SK-N-MC (cell line): ENCODE measurements at regions not wholly inside any gene's neighbourhood (a gene's known extent, or its start where the extent isn't known, plus 50 kb on each side); places are given as distances from the start of the nearest gene placed in this dataset.

Experiments used
- EZH2 ChIP-seq: fragments of 200-600 bp; sonication (generic); IDR thresholded peaks from one replicate; pipeline ENCODE4 v1.6.1; 2017; ENCODE audit warnings: antibody characterized with exemption
- FOXP2 ChIP-seq: optimal IDR thresholded peaks from 2 replicates; pipeline ENCODE3; 2011; ENCODE audit warnings: mild to moderate bottlenecking, moderate library complexity; ENCODE audit not compliant: insufficient read depth; ENCODE audit errors: extremely low read length, control extremely low read depth
- POLR2AphosphoS5 ChIP-seq: IDR thresholded peaks from 2 replicates; pipeline ENCODE4 v1.6.1; 2012; ENCODE audit warnings: mild to moderate bottlenecking, low read depth, low read length, borderline replicate concordance

GRCh38 chr13:29929062-29929847, 78.8 kb upstream of the UBL3 start:
- TF ChIP-seq POLR2AphosphoS5 (no peak), EZH2 (no peak), FOXP2 (no peak)
